Osteocyte (in vitro differentiated cells): ENCODE measurements at regions not wholly inside any gene's neighbourhood (a gene's known extent, or its start where the extent isn't known, plus 50 kb on each side); places are given as distances from the start of the nearest gene placed in this dataset.

Experiments
- DNase-seq: peaks from one replicate; pipeline ENCODE4 v3.0.0; 2021; ENCODE audit warnings: mixed read lengths; ENCODE audit not compliant: unreplicated experiment; ENCODE audit errors: extremely low spot score
- H3K27ac Mint-ChIP-seq: one replicate; pipeline ENCODE4 v1.8.0; 2021; ENCODE audit warnings: mild to moderate bottlenecking, mixed read lengths; ENCODE audit not compliant: unreplicated experiment
- H3K27me3 Mint-ChIP-seq: one replicate; pipeline ENCODE4 v1.8.0; 2021; ENCODE audit warnings: mixed read lengths; ENCODE audit not compliant: unreplicated experiment
- H3K36me3 Mint-ChIP-seq: one replicate; pipeline ENCODE4 v1.8.0; 2021; ENCODE audit warnings: mixed read lengths; ENCODE audit not compliant: unreplicated experiment
- H3K4me1 Mint-ChIP-seq: one replicate; pipeline ENCODE4 v1.8.0; 2021; ENCODE audit warnings: mixed read lengths; ENCODE audit not compliant: unreplicated experiment
- H3K4me3 Mint-ChIP-seq: one replicate; pipeline ENCODE4 v1.8.0; 2021; ENCODE audit warnings: mild to moderate bottlenecking, moderate library complexity, mixed read lengths; ENCODE audit not compliant: unreplicated experiment
- H3K9me3 Mint-ChIP-seq: one replicate; pipeline ENCODE4 v1.8.0; 2021; ENCODE audit warnings: mixed read lengths; ENCODE audit not compliant: unreplicated experiment
- TF ChIP-seq, protein P1 (sequence below): fragments of 200-600 bp; sonication (generic); IDR thresholded peaks from 2 replicates; pipeline ENCODE4 v1.5.0; 2021; ENCODE audit warnings: antibody characterized with exemption, mild to moderate bottlenecking, moderate library complexity

DNA sequence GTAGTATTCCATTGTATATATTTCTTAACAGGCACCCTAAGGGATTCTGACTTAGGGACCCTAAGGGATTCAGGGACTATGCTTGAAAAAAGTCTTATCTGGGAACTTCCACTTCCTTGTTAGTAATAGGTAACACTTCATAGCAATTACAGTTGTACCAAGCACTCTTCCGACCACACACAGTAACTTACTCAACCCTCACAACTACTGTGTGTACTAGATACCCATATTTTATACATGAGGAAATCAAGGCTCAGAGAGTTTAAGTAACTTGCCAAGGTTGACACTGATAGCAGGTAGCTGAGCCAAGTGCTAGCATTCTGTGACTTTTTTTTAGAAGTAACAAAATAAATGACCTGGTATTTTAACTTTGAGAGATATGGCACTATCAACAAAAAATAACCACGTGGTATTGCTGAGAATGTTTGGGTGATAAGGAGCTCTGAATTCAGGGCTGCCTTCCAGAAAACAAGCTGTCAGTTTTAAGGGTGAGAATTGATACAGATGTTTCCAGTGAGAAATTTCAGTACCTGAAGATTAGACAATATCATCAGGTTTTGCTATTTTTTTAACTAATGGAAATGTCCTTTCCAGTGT lies 210.3 kb upstream of the SUCLG2 start:
- Mint-ChIP-seq H3K9me3 (no peaks in the 10 kb centered on the region), H3K27me3 (no peaks in the 10 kb centered on the region), H3K4me1 (no peaks in the 10 kb centered on the region), H3K4me3 (no peak overlapping the region), H3K36me3 (no peaks in the 10 kb centered on the region), H3K27ac (no peak overlapping the region)
- TF ChIP-seq, protein P1, sequence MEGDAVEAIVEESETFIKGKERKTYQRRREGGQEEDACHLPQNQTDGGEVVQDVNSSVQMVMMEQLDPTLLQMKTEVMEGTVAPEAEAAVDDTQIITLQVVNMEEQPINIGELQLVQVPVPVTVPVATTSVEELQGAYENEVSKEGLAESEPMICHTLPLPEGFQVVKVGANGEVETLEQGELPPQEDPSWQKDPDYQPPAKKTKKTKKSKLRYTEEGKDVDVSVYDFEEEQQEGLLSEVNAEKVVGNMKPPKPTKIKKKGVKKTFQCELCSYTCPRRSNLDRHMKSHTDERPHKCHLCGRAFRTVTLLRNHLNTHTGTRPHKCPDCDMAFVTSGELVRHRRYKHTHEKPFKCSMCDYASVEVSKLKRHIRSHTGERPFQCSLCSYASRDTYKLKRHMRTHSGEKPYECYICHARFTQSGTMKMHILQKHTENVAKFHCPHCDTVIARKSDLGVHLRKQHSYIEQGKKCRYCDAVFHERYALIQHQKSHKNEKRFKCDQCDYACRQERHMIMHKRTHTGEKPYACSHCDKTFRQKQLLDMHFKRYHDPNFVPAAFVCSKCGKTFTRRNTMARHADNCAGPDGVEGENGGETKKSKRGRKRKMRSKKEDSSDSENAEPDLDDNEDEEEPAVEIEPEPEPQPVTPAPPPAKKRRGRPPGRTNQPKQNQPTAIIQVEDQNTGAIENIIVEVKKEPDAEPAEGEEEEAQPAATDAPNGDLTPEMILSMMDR = no peak
- no peak for DNase-seq

GRCh38 chr3:67863869-67864268 lies 209.5 kb upstream of the SUCLG2 start:
- Mint-ChIP-seq H3K27ac (no peak overlapping the region), H3K4me3 (no peak overlapping the region), H3K36me3 (no peaks in the 10 kb centered on the region), H3K9me3 (no peaks in the 10 kb centered on the region), H3K27me3 (no peaks in the 10 kb centered on the region), H3K4me1 (no peaks in the 10 kb centered on the region)
- TF ChIP-seq, protein P1 = peak; percentile 52
- DNase-seq = no peak

DNA sequence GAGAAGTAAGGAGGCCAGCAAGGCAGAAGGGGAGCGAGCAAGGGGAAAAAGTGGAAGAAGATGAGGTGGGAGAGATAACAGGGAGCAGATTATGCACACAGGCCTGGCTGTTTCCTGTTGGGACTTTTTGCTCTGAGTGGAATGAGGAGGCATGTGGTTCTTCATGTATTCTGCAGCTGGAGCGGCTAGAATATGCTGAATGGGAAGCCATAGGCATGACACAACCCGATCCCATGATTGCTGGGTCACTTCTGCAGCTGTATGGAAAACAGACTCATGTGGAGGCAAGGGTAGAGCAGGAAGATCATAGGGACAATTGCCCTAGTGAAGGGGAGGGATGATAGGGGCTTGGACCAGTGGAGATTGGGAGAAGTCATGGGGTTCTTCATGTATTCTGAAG lies 206.0 kb upstream of the SUCLG2 start:
- TF ChIP-seq, protein P1 = no peak
- no peaks in the 10 kb centered on the region for H3K36me3 Mint-ChIP-seq
- H3K4me3 Mint-ChIP-seq = no peak overlapping the region
- no peaks in the 10 kb centered on the region for H3K9me3 Mint-ChIP-seq
- H3K27ac Mint-ChIP-seq = no peak overlapping the region
- DNase-seq = no peak
- H3K4me1 Mint-ChIP-seq = no peaks in the 10 kb centered on the region
- no peaks in the 10 kb centered on the region for H3K27me3 Mint-ChIP-seq

DNA sequence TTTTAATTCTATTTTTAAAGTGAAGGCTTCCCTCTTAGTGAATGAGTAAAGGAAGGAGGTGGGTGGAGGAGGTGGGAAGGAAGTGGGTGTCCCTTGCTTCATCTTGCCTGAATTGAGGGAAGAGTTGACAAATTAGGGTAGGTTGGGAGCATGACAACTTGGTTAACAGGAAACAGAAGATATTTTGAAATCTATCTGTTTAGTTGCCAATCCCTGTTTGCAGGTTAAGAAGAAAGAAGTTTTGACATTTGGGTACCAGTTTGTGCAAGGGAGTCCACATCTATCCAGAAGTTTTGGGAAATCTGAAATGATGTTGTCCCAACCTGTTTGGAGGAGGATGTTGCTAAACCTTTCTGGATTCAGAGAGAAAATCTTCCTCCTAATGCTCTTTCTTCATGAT lies 204.1 kb upstream of the SUCLG2 start:
- no peaks in the 10 kb centered on the region for H3K4me1 Mint-ChIP-seq
- no peaks in the 10 kb centered on the region for H3K9me3 Mint-ChIP-seq
- no peak overlapping the region for H3K27ac Mint-ChIP-seq
- H3K27me3 Mint-ChIP-seq = no peaks in the 10 kb centered on the region
- no peak overlapping the region for H3K4me3 Mint-ChIP-seq
- H3K36me3 Mint-ChIP-seq = no peaks in the 10 kb centered on the region
- TF ChIP-seq, protein P1 = no peak
- no peak for DNase-seq

DNA sequence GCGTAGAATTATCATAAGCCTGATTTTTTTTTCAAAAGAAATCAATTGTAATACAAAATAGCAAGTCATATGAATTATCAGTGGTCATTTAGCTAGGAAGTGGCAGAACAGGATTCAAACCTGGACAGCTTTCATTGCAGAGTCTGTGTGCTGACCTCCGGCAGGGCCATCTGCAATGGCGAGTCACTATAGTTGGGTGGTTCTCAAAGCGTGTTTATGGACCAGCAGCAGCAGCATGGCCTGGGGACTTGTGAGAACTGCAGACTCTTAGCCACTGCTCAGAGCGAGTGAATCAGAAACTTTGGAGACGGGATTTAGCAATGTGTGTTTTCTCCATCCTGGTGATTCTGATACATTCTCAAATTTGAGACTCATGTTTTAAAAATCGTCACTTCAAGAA lies 202.3 kb upstream of the SUCLG2 start:
- Mint-ChIP-seq H3K4me1 (no peaks in the 10 kb centered on the region), H3K9me3 (no peaks in the 10 kb centered on the region), H3K27ac (no peak overlapping the region), H3K36me3 (no peaks in the 10 kb centered on the region), H3K4me3 (no peak overlapping the region), H3K27me3 (no peaks in the 10 kb centered on the region)
- TF ChIP-seq, protein P1 = no peak
- DNase-seq = no peak
